A673 (cell line): ENCODE measurements at regions not wholly inside any gene's neighbourhood (a gene's known extent, or its start where the extent isn't known, plus 50 kb on each side); places are given as distances from the start of the nearest gene placed in this dataset.
"Not testable (repeated sequence)": the region's sequence is repeated elsewhere in the genome, so short reads cannot be mapped to it uniquely, and the experiment has no call there.

Experiments
- BruUV-seq: library from RNA; stranded (reverse); fragments of 400-500 nt; replicated peaks from 2 replicates; lab custom pipeline; 2021; lab: Mats Ljungman, UMichigan
- CTCF ChIA-PET: fragments of 300-600 bp; sonication (Branson Sonifier 250); formaldehyde crosslinking; loops from one replicate; lab custom pipeline; 2022; ENCODE audit warnings: antibody characterized with exemption; lab: Charles Lee
- POLR2A ChIA-PET: fragments of 300-600 bp; sonication (Branson Sonifier 250); formaldehyde crosslinking; loops from one replicate; lab custom pipeline; 2022; ENCODE audit warnings: antibody characterized with exemption; ENCODE audit not compliant: low non-redundant PET; lab: Charles Lee
- DNase-seq: peaks from one replicate; pipeline ENCODE4 v3.0.0-alpha.2; 2015; ENCODE audit warnings: low spot score
- H3K27ac ChIP-seq: fragments of 200-600 bp; sonication (generic); 2 replicates; pipeline ENCODE4 v1.5.1; 2016; ENCODE audit warnings: mixed run types, low read depth, mild to moderate bottlenecking, mixed read lengths, antibody characterized with exemption, low read length; ENCODE audit not compliant: poor library complexity, severe bottlenecking
- H3K27me3 ChIP-seq: fragments of 200-600 bp; sonication (generic); replicated peaks from 2 replicates; pipeline ENCODE4 v1.6.1; 2017; ENCODE audit warnings: mixed run types, low read depth, mild to moderate bottlenecking, mixed read lengths, antibody characterized with exemption, low read length; ENCODE audit not compliant: insufficient read depth, poor library complexity
- H3K36me3 ChIP-seq: fragments of 200-600 bp; sonication (generic); 2 replicates; pipeline ENCODE4 v1.6.1; 2016; ENCODE audit warnings: mixed run types, mild to moderate bottlenecking, mixed read lengths, antibody characterized with exemption, low read length; ENCODE audit not compliant: insufficient read depth, poor library complexity, severe bottlenecking
- H3K4me1 ChIP-seq: fragments of 200-600 bp; sonication (generic); 2 replicates; pipeline ENCODE4 v1.6.1; 2017; ENCODE audit warnings: mixed run types, mild to moderate bottlenecking, mixed read lengths, antibody characterized with exemption, low read length; ENCODE audit not compliant: insufficient read depth, poor library complexity, severe bottlenecking
- H3K4me3 ChIP-seq: fragments of 200-600 bp; sonication (generic); 2 replicates; pipeline ENCODE4 v1.5.1; 2016; ENCODE audit warnings: low read depth, mixed run types, mild to moderate bottlenecking, mixed read lengths, low read length; ENCODE audit not compliant: poor library complexity, severe bottlenecking
- H3K9me3 ChIP-seq: fragments of 200-600 bp; sonication (generic); 2 replicates; pipeline ENCODE4 v1.6.1; 2016; ENCODE audit warnings: mixed run types, low read depth, mild to moderate bottlenecking, mixed read lengths, antibody characterized with exemption, low read length; ENCODE audit not compliant: poor library complexity, severe bottlenecking
- intact Hi-C: fragments of 100-400 bp; cut with micrococcal nuclease; formaldehyde crosslinking; loops from one replicate; pipeline ENCODE4 v1.10.0; 2022; ENCODE audit not compliant: unreplicated experiment

- POLR2A ChIA-PET, intact Hi-C loops, H3K27me3 ChIP-seq, H3K9me3 ChIP-seq, H3K36me3 ChIP-seq, CTCF ChIA-PET, H3K4me1 ChIP-seq, H3K4me3 ChIP-seq, H3K27ac ChIP-seq, BruUV-seq: not testable (repeated sequence)
- DNase-seq, result peak; percentile 9
Measured at GRCh38 chr2:111481219-111481618, 360.5 kb downstream of the BCL2L11 start.

DNA sequence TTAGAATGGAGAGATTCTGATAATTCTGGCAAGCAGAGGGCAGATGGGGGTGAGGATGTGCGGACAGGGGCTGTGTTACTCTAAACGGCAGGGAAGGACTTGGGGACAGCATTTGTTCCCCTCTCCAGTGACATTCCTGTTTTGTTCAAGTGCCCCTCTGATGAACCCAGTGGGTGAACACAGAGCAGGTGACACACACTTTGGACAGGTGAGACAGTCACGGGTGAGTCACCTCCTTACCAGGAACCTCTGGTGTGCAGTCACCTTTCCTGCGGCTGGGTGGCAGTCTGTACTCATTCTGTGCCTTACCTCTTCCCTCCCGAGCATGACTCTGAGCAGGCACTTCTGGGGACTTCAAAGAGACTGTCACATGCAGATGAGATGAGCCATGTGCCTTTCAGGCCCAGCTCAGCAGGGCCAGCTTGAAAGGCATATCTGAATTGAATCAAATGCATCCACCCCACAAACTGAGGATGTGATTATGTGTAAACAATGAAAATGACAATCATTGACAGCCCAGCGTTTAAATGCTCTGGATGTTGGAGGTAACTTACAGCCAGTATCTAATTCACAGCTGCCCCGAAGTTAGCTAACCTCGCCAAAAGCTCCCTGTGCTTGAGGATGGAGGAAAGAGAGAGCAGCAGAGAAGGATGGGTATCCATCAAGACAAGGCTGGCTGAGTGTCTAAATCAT, 362.4 kb downstream of the BCL2L11 start:
- CTCF ChIA-PET, H3K9me3 ChIP-seq, H3K27me3 ChIP-seq, H3K27ac ChIP-seq, BruUV-seq, H3K36me3 ChIP-seq, DNase-seq, H3K4me1 ChIP-seq, POLR2A ChIA-PET, intact Hi-C loops, H3K4me3 ChIP-seq: not testable (repeated sequence)

DNA sequence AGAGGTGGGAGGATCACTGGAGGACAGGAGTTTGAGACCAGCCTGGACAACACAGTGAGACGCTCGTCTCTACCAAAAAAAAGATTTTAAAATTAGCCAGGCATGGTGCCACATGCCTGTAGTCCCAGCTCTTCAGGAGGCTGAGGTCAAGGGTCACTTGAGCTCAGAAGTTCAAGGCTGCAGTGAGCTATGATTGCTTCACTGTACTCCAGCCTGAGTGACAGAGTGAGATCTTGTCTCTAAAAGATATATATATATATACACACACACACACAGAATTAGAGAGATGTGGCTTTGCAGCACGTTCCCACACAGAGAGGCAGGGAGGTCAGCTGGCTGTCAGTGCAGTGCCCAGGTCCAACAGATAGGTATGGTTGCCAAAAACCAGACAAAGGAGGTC, 363.4 kb downstream of the BCL2L11 start:
- H3K27ac ChIP-seq, POLR2A ChIA-PET, intact Hi-C loops, H3K36me3 ChIP-seq, H3K9me3 ChIP-seq, BruUV-seq, H3K4me3 ChIP-seq, H3K27me3 ChIP-seq, DNase-seq, H3K4me1 ChIP-seq, CTCF ChIA-PET: not testable (repeated sequence)

GRCh38 chr2:111485895-111486294, 365.2 kb downstream of the BCL2L11 start:
- H3K36me3 ChIP-seq, H3K27me3 ChIP-seq, H3K9me3 ChIP-seq, H3K4me1 ChIP-seq, BruUV-seq, CTCF ChIA-PET, H3K27ac ChIP-seq, POLR2A ChIA-PET, intact Hi-C loops, H3K4me3 ChIP-seq, DNase-seq: not testable (repeated sequence)

- CTCF ChIA-PET, H3K36me3 ChIP-seq, H3K4me3 ChIP-seq, H3K27me3 ChIP-seq, POLR2A ChIA-PET, H3K9me3 ChIP-seq, BruUV-seq, intact Hi-C loops, H3K4me1 ChIP-seq, DNase-seq, H3K27ac ChIP-seq: not testable (repeated sequence)
Measured at GRCh38 chr2:111488451-111488850, 367.7 kb downstream of the BCL2L11 start.

GRCh38 chr2:111489460-111489859, 368.7 kb downstream of the BCL2L11 start:
- H3K36me3 ChIP-seq, CTCF ChIA-PET, intact Hi-C loops, DNase-seq, H3K9me3 ChIP-seq, H3K4me3 ChIP-seq, BruUV-seq, POLR2A ChIA-PET, H3K27ac ChIP-seq, H3K4me1 ChIP-seq, H3K27me3 ChIP-seq: not testable (repeated sequence)

GRCh38 chr2:111491181-111491580, 370.5 kb downstream of the BCL2L11 start:
- POLR2A ChIA-PET, DNase-seq, BruUV-seq, intact Hi-C loops, CTCF ChIA-PET, H3K27me3 ChIP-seq, H3K4me3 ChIP-seq, H3K9me3 ChIP-seq, H3K4me1 ChIP-seq, H3K27ac ChIP-seq, H3K36me3 ChIP-seq: not testable (repeated sequence)

GRCh38 chr2:111491614-111492013, 370.9 kb downstream of the BCL2L11 start:
- BruUV-seq, H3K27me3 ChIP-seq, H3K36me3 ChIP-seq, CTCF ChIA-PET, H3K4me3 ChIP-seq, H3K27ac ChIP-seq, POLR2A ChIA-PET, intact Hi-C loops, H3K4me1 ChIP-seq, DNase-seq, H3K9me3 ChIP-seq: not testable (repeated sequence)
